ENCODE measurements at regions not wholly inside any gene's neighbourhood (a gene's known extent, or its start where the extent isn't known, plus 50 kb on each side); places are given as distances from the start of the nearest gene placed in this dataset.
A peak's percentile ranks its signal among the peaks of the same experiment; 100 is the strongest.

- FAIRE-seq (peak; percentile 32), DNase-seq (ENCODE audit: insufficient read length, low spot score) (no peak)
- TF ChIP-seq, protein P1, sequence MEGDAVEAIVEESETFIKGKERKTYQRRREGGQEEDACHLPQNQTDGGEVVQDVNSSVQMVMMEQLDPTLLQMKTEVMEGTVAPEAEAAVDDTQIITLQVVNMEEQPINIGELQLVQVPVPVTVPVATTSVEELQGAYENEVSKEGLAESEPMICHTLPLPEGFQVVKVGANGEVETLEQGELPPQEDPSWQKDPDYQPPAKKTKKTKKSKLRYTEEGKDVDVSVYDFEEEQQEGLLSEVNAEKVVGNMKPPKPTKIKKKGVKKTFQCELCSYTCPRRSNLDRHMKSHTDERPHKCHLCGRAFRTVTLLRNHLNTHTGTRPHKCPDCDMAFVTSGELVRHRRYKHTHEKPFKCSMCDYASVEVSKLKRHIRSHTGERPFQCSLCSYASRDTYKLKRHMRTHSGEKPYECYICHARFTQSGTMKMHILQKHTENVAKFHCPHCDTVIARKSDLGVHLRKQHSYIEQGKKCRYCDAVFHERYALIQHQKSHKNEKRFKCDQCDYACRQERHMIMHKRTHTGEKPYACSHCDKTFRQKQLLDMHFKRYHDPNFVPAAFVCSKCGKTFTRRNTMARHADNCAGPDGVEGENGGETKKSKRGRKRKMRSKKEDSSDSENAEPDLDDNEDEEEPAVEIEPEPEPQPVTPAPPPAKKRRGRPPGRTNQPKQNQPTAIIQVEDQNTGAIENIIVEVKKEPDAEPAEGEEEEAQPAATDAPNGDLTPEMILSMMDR (IDR thresholded peaks at IDR 0.05; ENCODE audit: insufficient read depth, missing control alignments): no peak
Measured at GRCh38 chr1:218024211-218024720, 260.8 kb upstream of the RRP15 start.

DNA sequence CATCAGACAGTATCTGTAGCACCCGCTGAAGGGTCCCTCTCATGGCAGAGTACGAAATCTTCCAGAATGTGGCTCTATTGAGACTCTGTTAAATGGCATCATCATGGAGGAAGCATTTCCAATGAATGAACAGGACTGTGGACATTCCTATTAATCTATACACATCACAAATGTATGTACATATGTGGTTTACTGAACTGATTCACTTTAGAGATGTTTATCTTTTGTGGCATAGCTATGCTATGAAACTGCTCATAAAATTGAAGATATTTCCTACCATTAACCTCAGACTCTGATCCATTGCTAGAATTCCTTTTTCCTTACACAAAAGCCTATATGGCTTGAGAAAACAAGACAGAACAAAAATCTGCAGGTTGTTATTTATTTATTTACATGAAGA is 259.6 kb upstream of the RRP15 start:
- DNase-seq (ENCODE audit: insufficient read length, low spot score) (no peak), FAIRE-seq (peak; percentile 72)
- TF ChIP-seq, protein P1 (IDR thresholded peaks at IDR 0.05; ENCODE audit: insufficient read depth, missing control alignments): no peak

- TF ChIP-seq, protein P1 (IDR thresholded peaks at IDR 0.05; ENCODE audit: insufficient read depth, missing control alignments): no peak
- no peak for FAIRE-seq
- no peak for DNase-seq (ENCODE audit: insufficient read length, low spot score)
Measured at GRCh38 chr1:218027152-218027551, 257.9 kb upstream of the RRP15 start.

- TF ChIP-seq, protein P1 (IDR thresholded peaks at IDR 0.05; ENCODE audit: insufficient read depth, missing control alignments): no peak
- no peak for DNase-seq (ENCODE audit: insufficient read length, low spot score)
- no peak for FAIRE-seq
Measured at GRCh38 chr1:218030846-218031245, 254.2 kb upstream of the RRP15 start.

GRCh38 chr1:218031901-218032300 is 253.2 kb upstream of the RRP15 start:
- no peak for DNase-seq (ENCODE audit: insufficient read length, low spot score)
- TF ChIP-seq, protein P1 (IDR thresholded peaks at IDR 0.05; ENCODE audit: insufficient read depth, missing control alignments): no peak
- FAIRE-seq: no peak

DNA sequence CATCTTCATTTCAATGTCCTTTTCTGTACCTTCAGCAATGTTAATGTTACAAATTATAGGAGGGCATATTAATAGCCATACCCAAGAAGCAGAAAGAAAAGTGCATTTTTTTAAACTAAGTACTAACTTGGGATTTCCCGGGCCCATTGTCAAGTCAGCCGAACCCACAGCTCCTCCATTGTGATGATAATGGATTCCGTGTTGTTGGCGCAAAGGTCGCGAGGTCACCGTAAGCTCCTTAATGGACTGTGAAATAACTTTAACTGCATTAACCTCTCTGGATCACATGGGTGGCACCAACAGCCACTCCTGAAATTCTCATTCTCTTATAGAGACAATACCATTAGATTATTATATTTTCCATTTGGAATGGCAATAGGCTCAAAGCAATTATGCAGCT is 250.6 kb upstream of the RRP15 start:
- no peak for FAIRE-seq
- TF ChIP-seq, protein P1 (IDR thresholded peaks at IDR 0.05; ENCODE audit: insufficient read depth, missing control alignments): no peak
- no peak for DNase-seq (ENCODE audit: insufficient read length, low spot score)

DNA sequence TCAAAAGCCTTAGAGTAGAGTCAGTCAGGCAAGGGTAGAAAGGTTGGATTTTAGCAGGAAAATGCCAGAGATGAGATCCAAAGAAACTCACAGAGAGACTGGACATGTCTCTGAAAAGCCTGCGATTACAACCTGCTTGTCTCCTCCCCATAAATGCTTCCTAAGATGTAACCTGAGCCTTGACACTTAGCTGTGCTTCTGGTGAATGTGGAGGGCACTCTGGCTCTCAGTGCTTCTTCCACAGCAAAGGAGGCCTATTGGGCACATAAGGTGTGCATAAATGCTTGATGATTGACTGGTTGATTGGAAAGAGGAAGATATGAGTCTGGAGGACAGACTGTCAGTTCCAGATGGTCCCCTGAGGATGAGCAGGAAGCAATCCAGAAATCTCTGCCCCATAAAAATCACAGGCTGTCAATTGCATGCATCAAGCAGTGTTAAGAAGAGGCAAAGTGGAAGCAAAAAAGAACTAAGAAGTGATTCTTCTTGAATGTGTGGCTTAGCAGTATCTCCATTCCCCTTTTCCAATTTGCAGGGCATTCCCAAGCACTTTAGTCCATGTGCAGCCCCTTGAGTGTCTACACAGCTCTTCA is 236.2 kb upstream of the RRP15 start:
- FAIRE-seq (no peak), DNase-seq (ENCODE audit: insufficient read length, low spot score) (no peak)
- TF ChIP-seq, protein P1 (IDR thresholded peaks at IDR 0.05; ENCODE audit: insufficient read depth, missing control alignments): no peak

Measured in D721Med (cell line).